GM19438 (cell line): ENCODE measurements at regions not wholly inside any gene's neighbourhood (a gene's known extent, or its start where the extent isn't known, plus 50 kb on each side); places are given as distances from the start of the nearest gene placed in this dataset.

Experiments used
- ATAC-seq: cut with Tn5 transposase; IDR thresholded peaks from one replicate; pipeline ENCODE4 v1.9.1; 2021; ENCODE audit warnings: low read depth; ENCODE audit not compliant: unreplicated experiment

- ATAC-seq, result no peak
These were observed 1243.7 kb upstream of the PCDH20 start for GRCh38 chr13:62659365-62659764.

- no peak for ATAC-seq
These were observed 1237.7 kb upstream of the PCDH20 start for GRCh38 chr13:62653371-62653770.

- ATAC-seq, result no peak
These were observed 1228.3 kb upstream of the PCDH20 start for GRCh38 chr13:62643799-62644524.

- no peak for ATAC-seq
These were observed 1227.4 kb upstream of the PCDH20 start for GRCh38 chr13:62643007-62643483.

- no peak for ATAC-seq
These were observed 1219.5 kb upstream of the PCDH20 start for GRCh38 chr13:62635161-62635560.

- ATAC-seq, result no peak
These were observed 1217.8 kb upstream of the PCDH20 start for GRCh38 chr13:62633448-62633847.

- ATAC-seq, result no peak
These were observed 1216.0 kb upstream of the PCDH20 start for GRCh38 chr13:62631619-62632018.

- ATAC-seq, result no peak
These were observed 1215.5 kb upstream of the PCDH20 start for GRCh38 chr13:62631124-62631523.

- ATAC-seq, result no peak
These were observed 1214.0 kb upstream of the PCDH20 start for GRCh38 chr13:62629618-62630017.

- no peak for ATAC-seq
These were observed 1211.6 kb upstream of the PCDH20 start for GRCh38 chr13:62627226-62627625.

- no peak for ATAC-seq
These were observed 1211.1 kb upstream of the PCDH20 start for GRCh38 chr13:62626771-62627170.

- ATAC-seq, result no peak
These were observed 1209.7 kb upstream of the PCDH20 start for GRCh38 chr13:62625214-62625881.

- no peak for ATAC-seq
These were observed 1198.2 kb upstream of the PCDH20 start for GRCh38 chr13:62613819-62614218.

GRCh38 chr13:62611343-62611742 is 1195.7 kb upstream of the PCDH20 start:
- no peak for ATAC-seq

GRCh38 chr13:62598708-62599107 is 1183.1 kb upstream of the PCDH20 start:
- no peak for ATAC-seq

GRCh38 chr13:62595976-62596375 is 1180.3 kb upstream of the PCDH20 start:
- no peak for ATAC-seq

- no peak for ATAC-seq
These were observed 1178.2 kb upstream of the PCDH20 start for GRCh38 chr13:62593804-62594203.

- ATAC-seq, result no peak
These were observed 1167.8 kb upstream of the PCDH20 start for GRCh38 chr13:62583466-62583865.

- no peak for ATAC-seq
These were observed 1162.8 kb upstream of the PCDH20 start for GRCh38 chr13:62578402-62578801.

- no peak for ATAC-seq
These were observed 1149.1 kb upstream of the PCDH20 start for GRCh38 chr13:62564770-62565169.

GRCh38 chr13:62563251-62563650 is 1147.6 kb upstream of the PCDH20 start:
- ATAC-seq, result no peak

GRCh38 chr13:62556978-62557377 is 1141.3 kb upstream of the PCDH20 start:
- ATAC-seq, result no peak
